HT-29 (cell line): ENCODE measurements at regions not wholly inside any gene's neighbourhood (a gene's known extent, or its start where the extent isn't known, plus 50 kb on each side); places are given as distances from the start of the nearest gene placed in this dataset.

Experiments used
- DNase-seq: peaks from one replicate; pipeline ENCODE4 v3.0.0-alpha.2; 2015; ENCODE audit warnings: low spot score

DNA sequence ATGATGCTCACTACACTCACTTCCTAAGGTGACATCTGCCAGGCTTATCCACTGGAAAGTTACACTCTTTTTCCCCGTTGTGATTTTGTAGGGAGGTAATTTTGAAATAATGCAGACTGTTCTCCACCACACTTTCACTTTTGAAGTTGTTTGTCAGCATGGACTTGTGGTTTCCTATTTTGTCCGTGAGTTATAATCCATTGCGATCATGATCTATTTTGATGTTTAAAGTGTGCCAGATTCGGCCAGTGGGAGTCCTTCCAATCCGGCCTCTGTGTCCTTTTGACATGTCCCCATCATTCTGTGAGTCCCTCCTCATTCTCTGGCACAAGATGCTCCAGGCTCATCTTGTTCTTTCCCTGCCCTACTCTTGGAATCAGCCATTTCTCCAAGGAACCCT is 211.3 kb upstream of the KLF4 start:
- no peak for DNase-seq

DNA sequence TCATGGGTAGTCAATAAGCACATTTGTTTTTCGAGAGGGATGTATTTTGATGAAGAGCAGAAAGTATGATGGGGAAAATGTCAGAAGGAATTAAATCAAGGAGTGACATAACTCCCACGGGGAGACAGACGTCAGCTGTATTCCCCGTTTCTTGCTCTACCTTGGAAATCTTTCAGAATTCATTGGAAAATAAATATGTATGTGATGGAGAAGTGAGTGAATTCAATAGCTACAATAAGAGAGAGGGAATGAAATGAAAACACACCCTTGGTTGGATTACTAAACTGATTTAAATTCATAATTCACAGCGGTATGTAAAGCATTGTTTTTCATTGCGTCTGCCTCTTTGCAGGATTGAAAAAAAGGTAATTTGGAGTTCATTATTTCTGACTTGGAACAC is 209.7 kb upstream of the KLF4 start:
- DNase-seq = no peak

DNA sequence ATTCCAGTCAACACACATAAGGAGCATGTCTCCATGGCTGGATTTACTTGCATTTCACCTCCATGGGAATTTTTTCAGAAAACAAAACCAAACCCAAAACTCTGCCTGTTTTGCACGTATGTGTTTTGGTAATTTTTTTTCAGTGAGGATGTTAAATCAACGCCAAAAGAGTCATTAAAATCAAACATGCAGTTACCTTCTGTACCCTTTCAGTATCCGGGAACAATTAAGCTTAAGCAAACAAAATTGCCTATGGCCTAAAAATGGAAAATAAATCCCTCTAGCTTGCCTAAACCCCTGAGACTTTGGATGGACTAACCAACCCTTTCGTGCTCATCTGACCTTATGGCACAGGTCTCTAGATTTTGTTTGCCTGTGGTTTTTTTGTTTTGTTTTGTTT is 209.2 kb upstream of the KLF4 start:
- DNase-seq = no peak

DNA sequence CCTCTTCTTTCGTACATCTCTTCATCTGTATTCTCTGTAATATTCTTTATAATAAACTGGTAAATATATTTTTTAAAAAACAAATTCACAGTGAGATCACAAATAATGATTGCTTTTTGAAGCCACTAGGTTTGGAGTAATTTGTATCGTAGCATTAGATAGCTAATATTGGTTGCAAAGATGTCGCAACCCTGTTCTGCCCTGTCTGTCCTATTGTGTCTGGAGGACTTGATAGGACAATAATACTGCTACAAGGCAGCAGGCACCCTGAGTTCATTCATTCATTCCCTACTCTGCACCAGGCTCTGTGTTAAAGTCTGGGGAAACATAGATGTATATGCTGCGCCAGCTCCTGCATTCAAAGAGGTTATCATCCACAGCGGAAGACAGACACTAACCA is 206.7 kb upstream of the KLF4 start:
- no peak for DNase-seq

DNA sequence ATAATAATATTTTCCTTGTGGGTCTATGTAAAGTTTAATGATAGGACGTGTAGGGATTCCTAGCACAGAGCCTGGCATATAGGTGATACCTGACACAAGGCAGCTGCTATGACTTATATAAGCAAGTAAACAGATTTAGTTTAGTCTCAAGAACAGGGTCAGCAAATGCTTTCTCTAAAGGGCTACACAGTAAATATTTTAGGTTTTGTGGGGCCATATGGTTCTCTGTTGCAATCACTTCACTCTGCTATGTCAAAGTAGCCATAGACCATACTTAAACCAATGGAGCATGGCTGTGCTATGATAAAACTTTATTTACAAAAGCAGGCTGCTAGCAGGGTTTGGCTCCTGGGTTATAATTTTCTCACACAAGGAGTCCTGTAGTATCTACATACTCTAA is 204.8 kb upstream of the KLF4 start:
- DNase-seq = no peak

DNA sequence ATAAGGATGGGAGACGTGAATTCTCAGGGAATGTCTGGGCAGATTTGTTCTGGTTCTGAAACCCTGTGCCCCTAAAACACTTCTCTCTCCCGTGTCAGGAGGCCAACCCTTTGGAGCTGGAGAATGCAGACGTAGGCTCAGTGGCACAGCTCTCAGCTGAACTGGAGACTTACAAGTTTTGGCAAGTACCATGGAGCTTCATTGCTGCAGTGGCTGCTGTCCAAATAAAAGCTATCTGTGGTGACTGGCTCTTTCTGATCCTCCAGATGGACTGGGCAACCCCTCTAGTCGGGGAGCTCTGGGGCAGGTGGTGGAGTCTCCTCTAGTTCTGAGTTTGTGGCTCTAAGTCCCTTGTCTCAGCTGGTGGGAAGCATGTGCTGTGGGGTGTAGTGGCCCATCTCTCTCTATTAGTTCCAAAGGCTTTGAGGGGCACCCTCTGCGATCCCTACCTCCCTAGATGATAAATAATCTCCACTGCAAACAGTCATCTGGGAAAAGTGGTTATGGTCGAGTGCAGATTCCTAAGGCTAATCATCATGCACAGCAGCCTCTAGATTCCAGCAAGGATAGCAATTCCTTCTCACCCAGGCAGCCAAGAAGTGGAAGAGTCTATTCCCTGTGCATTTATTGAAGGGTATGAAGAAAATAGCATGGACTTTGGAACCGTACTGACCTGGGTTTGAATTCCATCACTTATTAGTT is 204.2 kb upstream of the KLF4 start:
- DNase-seq = no peak

DNA sequence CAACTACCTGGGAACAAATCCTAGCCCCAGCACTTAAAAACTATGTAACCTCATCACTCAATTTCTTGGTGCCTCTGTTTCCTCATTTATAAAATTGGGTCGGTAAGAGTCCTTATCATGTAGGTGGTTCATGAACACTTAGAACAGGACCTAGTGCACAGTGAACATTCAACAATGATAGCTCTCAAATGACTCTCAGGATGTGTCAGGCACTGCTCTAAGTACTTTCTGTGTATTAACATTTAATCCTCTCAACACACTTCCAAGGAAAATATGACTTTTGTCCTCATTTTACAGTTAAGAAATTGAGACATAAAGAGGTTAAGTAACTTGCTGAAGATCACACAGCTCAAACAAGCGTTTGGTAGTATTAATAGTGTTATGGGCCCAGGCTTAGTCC is 202.1 kb upstream of the KLF4 start:
- no peak for DNase-seq

DNA sequence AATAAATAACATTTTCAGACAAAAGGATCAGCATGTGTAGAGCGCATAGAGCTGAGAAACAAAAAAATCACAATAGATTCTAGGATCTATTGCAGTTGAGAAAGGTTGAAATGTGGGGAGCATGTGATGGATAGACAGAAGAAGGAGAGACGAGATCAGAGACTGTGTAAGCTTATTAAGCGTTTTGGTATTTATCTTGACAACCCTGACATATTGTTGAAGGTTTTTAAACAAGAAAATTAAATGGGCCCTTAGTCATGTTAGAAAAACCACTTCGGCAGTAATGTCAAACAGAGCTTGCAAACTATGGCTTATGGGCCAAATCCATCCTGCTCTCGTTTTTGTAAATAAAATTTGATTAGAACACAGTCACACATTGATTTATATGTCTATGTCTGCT is 200.5 kb upstream of the KLF4 start:
- DNase-seq = no peak

DNA sequence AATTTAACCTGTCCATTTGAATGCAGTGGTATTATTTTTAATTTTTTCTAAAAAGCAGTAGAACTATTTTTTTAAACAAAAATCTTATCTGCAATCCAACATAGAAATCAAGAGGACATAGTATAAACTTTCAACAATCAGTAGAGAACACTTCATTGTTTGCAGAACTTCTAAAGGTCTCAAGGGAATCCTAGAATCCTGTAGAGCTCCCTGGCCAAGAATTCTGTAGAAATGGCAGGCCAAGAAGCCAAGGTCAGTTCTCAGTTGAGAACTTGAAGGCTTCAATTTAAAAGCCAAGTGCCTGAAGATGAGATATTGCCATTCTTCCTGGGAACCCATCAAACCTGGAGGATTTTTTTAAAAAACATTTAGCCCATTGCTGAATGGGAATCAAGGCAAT is 199.2 kb upstream of the KLF4 start:
- DNase-seq = no peak

DNA sequence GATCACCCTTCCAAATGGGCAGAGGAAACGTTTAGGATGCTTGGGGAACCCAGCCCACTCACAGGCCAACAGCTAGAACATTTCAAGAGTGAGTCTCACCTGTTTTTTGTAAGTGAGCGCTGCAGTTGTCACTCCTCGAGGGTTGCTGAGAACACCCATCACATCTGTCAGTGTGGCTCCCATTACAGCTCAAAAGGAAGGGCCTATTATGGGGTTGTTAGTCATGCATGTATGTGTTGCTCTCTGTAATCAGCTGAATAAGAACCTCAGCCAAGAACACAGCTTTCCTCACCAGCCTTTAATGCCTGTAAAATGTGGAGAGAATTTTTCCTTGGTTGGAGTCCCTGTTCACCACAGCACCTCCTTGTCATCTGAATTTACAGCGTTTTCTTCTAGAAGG is 196.3 kb upstream of the KLF4 start:
- no peak for DNase-seq

DNA sequence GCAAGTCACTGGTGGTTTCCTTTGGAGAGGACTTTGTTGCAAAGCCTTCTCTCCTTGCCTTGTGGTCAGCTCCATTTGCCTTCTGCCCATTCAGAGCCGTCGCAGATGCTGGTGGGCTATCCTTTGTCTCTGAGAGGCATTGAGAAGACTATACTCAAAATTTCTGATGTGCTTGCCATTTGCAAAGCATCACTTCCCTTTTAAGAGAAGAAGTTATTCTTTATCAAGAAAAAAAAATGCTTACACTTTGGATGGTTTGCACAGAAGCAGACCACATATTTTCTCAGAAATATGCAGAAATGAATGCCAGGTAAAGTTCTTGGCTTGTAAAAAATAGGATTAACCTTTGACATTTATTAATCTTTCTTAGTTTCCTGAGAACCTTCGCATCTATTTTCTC is 195.8 kb upstream of the KLF4 start:
- DNase-seq = no peak

DNA sequence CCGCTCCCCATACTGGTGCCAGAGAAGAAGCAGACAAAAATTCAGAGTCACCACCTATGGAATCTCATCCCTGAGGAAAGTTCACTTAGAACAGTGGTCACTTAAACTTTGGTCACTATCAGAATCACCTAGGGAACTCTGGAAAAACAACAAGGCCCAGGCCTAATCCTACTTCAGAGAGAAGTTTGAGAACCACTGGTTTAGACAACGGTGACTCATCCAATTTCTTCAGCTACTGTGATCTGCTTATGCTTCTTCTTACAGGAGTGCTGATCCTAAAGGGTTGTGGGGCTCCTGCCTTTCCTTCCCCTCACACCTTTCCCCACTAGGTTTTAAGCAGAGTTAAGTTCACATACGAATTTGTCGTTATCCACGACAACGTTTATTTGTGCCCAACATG is 194.7 kb upstream of the KLF4 start:
- no peak for DNase-seq

DNA sequence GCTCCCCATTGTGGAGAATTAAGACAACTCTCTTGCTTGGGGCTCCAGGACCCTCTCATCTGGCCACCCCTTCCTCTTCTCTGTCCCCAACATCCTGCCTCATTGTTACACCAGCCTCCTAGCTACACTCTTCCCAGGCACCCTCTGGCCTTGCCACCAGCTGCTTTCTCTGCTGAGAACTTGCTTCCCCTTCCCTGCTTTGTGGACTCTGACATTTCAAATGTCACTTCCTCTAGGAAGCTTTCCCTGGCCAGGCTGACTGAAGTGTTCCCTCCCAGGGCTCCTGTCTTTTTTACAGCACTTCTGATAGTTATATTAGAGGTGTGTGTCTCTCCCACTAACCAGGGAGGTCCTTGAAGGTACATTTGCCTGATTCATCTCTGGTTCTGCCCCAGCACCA is 194.0 kb upstream of the KLF4 start:
- no peak for DNase-seq

DNA sequence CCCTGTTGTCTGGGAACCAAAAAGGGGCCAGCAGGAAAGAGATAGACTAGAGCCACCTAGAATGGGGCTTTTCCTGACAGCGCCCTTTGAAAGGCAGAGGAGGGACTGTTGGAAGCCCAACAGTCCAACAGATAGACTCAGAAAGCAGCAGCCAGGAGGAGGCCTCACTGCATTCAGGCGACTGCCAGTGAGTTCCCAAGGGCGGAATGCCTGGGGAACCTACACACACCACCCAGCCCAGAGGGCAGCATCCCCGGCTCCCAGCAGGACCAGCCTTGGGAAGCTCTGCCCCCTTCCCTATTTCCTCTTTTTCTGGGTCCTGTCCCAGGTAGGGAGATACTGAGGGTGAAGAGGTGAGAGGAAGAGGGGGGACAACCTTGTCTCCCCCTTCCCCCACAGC is 192.4 kb upstream of the KLF4 start:
- no peak for DNase-seq

DNA sequence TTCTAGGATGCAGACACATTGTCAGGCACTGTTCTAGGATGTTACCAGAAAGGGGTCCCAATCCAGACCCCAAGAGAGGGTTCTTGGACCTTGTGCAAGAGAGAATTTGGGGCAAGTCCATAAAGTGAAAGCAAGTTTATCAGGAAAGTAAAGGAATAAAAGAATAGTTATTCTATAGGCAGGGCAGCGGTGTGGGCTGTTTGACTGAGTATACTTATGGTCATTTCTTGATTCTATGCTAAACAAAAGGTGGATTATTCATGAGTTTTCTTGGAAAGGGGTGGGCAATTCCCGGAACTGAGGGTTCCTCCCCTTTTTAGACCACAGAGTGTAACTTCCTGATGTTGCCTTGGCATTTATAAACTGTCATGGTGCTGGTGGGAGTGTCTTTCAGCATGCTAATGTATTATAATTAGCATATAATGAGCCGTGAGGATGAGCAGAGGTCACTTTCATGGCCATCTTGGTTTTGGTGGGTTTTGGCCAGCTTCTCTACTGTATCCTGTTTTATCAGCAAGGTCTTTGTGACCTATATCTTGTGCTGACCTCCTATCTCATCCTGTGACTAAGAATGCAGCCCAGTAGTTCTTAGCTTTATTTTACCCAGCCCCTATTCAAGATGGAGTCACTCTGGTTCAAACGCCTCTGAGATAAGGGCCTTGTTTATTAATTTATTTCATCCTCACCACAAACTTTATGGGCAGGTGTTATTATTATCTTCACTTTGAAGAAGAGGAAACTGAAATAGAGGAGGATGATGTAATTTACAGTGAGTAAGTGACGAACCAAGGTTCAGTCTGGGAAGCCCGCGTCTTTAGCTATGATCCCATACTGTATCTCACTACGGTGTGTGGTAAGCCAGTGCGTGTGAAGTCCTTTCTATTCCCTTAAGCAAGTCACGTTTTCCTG is 186.0 kb upstream of the KLF4 start:
- no peak for DNase-seq

DNA sequence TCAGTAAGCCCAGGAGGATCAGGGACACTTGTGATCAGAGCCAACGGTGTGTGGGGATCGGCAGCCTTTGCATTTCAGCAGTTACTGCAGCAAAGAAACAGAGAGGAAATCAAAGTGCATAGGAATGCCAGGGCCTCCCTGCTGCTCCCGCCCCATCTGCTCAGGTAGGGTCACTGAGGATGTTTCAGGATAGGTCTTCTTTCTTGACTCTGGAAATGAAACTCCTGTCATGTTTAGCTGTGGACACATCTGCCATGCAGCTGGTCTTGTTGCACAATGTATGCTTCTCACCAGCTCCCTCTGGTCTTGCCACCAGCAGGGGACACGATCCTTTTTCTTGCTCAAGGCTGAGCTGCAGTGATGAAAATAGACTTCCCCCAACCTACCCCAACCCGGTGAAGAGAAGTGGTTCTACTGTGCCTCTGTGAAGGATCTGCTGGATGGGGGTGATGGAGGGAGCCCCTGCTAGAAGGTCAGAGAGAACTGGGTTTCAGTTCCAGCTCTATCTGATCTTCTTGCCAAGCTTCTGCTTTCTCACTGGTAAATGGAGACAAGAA is 185.2 kb upstream of the KLF4 start:
- no peak for DNase-seq

DNA sequence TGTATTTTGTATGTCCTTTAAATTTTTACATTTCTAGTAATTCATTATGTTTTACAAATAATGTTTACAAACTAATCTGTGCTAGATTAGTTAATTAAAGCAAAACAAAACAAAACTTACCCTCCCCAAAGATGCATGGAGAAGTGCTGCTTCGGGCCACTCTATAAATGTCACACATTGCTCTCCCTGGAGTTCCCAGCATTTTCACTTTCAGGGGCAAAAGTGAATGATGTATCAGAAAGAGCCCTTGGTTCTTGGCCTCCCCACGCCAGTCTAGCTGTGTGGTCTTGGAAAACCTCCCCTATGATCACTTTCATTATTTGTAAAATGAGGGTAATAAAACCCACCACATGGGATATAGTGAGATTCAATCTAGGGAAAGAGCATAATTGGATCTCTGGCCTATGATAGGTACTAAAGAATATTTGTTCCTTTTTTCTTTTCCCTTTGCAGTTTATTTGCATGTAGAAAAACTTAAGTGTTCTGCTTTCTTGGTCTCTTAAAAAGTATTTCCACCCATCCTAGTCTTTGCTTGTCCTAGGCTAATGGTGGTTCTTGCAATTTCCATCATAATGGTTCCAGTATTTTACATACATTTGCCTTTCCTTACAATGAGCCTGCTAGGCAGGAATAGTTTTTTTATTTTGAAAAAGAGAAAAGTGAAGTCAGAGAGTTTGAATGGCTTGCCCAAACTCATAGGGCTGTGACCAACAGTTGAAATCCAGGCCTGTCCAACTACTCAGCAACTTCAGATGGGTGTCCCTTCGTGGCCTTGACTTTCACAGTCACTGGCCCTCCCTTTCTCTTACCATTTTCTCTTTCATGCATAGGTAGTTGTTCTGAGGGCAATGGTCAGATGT is 184.5 kb upstream of the KLF4 start:
- no peak for DNase-seq

DNA sequence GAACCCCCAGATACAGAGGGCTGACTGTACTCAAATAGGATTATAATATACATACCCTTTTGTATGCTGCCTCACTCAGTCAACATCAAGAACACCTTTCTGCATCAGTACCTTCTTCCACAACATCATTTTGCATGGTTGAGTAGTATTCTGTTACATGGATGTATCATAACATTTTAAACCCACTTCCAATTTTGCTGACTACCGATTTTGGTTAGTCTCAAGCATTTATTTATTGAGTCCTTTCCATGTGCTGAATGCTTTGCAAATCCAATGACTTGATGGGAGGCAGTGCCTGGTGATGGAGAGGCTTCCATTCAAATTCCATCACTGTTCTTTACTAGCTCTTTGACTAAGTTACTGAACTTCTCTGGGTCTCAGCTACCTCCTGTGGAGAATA is 182.0 kb upstream of the KLF4 start:
- DNase-seq = no peak

DNA sequence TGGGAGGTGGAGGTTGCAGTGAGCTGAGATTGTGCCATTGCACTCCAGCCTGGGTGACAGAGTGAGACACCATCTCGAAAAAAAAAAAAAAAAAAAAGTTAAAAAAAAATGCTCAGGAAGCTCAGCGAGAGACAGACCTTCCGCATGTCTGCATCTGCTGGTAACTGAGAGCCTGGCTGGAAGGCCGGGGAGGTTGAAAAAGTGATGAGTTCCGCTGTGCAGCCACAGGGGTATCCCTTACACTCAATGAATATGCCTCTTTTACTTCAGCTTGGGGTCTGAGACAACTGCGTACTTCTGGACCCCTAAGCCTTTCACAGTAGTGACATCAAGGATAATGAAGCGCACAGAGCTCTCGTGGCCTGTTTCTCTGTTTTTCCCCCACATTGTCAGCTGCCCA is 179.9 kb upstream of the KLF4 start:
- no peak for DNase-seq

DNA sequence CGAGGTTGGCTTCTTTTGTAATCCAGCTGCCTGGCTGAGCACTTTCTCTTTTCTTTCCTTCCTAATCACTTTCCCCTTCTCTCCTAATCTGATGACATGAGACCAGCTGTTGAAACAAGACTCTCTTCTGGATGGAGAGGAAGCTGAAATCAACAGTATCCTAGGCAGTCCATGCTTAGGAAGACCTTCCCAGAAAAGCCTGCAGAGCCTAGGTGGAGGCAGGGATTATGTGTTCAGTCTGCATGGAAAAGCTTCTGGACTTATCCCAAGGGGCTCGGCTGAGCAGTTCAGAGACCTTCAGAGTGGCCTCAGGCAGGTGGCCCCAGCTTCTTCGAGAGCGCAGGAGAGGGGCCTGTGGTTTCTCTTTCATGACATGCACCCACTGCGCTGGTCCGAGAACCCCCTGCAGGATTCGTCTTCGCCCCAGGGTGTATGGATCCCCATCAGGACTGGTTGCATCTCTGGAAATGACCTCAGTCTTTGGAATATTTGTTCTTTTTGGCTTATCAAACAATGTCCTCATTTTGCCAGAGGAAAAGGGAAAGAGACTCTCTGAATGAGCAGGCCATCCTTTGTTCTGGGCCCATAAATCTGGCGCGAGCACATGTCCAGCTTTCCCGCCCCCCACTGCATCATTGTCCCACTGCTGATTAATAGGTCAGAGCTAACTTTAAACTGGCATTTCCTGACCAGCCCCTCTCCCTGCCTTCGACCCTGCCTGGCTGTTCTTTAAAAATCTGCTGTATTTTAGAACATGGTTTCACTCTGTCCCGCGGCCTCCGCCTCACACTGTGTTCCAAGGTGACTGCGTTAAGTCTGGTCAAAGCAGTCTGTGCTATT is 177.9 kb upstream of the KLF4 start:
- DNase-seq = no peak

DNA sequence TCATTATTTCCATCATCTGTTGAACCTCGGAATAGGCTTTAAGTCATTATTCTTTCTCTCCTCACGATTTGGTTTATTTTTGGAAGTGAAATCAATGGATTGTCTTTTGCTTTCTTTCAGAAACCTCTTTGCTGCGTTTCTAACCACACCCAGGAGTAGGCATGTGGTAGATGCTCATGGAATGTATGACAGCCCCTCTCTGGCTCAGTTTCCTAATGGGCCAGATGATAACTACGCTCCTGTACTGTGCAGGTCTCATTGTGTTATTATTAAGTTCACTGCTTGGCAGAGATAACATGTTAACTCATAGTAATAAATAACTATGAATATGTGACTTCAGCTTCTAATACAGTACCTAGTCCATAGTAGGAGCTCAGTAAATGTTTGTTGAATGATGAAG is 175.5 kb upstream of the KLF4 start:
- no peak for DNase-seq
